GM21367 (cell line): ENCODE measurements at regions not wholly inside any gene's neighbourhood (a gene's known extent, or its start where the extent isn't known, plus 50 kb on each side); places are given as distances from the start of the nearest gene placed in this dataset.

Experiments
- ATAC-seq: cut with Tn5 transposase; IDR thresholded peaks from one replicate; pipeline ENCODE4 v1.9.1; 2021; ENCODE audit not compliant: unreplicated experiment

DNA sequence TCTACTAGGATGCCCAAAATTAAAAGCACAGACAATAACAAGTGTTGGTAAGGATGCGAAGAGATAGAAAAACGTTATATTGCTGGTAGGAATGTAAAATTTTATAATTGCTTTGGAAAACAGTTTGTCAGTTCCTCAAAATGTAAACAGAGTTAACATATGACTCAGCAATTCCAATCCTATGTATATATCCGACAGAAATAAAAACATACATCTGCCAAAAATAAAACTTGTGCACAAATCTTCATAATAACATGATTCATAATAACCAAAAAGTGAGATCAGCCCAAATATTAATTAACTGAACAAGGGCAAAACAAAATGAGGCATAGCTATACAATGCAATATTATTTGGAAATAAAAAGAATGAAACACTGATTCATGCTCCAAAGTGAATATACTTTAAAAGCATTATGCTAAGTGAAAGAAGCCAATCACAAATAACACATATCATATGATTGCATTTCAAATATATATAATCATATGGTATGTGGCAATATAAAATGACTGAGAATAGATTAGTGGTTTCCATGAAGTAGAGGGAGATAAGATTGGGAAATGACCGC lies 609.3 kb downstream of the IGSF11 start:
- no peak for ATAC-seq

DNA sequence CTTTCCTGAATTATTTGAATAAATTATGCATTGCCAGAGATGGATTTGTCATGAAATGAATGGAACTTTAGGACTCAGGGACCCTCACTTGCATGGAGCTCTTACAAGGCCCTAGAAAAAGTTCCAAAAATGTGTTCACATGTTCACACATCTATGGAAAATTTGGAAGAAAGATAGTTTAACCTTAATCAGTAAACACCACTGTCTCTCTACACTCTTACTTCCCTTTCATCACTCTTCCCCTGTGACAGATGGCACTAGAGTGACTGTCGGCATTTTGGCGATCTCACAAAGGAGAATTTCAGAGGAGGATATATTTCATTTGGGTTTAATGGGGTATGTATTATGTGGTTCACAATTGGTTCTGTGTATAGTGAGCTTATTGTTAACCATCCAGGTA lies 600.8 kb downstream of the IGSF11 start:
- no peak for ATAC-seq

DNA sequence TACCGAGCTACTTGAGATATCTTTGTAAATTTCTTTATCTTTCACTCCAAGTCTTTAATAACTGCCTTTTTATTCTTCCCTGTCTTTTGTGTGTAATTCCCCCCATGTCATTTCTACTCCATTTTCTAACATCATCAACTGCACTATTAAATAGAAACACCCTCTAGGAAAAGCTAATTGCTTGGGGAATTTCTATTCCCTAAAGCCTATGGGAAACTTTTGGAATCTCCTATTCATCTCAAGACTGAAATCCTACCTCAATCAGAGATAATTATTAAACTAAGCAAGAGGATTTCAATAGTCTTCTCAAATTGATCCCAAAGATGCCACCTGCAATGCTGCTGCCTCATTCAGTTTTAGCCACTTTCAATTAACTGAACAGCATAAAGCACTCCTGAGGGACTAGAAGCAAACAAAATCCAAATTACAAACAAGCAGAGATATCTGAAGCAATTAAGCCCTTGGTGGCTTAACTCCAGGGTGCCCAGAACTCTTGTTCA lies 598.7 kb downstream of the IGSF11 start:
- ATAC-seq = no peak

DNA sequence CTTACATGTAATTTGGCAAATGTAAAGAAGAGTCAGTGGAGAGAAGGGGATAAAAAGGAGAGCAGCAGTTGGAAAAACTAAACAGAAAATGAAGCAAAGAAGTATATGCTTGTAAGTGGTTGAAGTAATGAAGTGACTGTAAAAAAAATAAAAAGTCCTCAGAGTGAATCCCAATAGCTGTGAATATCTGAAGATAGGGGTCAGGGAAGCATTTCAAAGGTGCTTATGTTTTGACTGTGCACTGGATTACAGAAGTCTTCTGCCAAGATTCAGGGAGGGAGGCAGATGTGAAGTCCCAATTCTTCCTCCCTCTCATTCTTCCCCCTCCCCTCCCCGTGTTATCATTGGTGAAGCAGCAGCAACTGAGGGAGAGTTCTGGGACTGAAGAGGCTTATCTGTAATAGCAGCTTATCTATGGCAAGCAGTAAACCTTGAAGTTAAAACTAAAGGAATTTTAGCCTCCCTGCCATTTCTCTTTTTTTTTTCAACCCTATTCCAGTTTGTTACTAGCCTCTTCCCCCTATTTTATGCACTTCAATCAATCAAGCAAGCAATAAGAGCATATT lies 597.9 kb downstream of the IGSF11 start:
- no peak for ATAC-seq

DNA sequence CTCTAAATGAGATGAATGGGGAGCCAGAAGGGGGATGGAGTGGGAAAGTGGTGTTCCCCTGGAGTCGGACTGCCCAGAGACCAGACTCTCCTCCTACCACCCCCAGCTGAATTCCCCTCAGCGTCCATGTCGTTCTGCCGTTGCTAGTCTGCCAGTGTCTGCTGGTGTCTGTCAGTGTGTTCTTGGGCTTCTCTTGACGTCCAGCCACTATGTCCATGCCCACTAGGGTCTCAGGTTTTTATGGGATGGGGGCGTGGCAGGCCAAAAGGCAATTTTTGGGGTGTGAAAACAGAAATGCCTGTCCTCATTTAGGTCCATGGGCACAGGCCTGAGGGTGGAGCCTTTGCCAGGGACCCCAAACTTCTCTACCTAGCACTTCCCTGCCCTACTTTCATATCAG lies 589.6 kb downstream of the IGSF11 start:
- ATAC-seq = no peak

DNA sequence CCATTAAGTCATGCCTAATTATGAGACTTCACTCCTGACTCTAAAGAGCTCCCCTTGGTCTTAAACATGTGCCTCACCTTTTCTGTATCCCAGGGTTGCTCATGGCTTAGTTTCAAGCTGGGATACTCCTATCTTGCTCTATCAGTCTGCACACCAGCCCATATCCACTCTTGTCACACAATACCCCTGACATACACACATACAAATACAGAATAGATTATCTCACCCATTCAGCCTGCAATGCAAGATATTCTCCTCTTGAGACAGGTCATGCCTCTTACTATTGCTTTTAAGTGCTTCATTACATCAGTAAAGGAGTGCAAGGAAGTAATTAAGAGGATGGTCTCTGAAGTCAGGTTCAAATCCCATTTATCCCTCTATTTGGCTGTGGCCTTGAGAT lies 587.3 kb downstream of the IGSF11 start:
- ATAC-seq = no peak

DNA sequence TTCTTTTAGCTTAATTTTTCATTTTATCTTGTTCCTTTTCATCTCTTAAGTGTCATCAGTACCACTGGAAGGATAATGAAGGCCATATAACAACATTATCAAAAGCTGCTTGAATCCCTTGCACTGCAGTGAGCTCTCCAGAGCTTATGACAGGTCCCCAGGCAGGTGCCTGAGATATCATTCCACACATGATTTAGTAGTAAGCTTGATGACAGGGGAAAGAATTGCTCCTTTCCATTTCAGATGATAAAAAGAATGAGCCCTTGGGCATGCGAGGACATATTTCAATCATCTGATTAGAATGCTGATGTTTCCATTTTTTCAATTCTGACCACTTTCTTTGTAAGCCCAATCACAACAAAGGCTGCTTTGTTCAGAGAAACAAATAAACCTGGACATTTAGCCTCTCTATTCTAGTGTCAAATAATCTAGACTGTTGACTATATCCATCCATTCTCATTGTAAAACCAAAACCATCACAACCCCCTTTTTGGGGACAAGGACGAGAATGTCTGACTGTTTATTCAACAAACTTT lies 567.8 kb downstream of the IGSF11 start:
- no peak for ATAC-seq

DNA sequence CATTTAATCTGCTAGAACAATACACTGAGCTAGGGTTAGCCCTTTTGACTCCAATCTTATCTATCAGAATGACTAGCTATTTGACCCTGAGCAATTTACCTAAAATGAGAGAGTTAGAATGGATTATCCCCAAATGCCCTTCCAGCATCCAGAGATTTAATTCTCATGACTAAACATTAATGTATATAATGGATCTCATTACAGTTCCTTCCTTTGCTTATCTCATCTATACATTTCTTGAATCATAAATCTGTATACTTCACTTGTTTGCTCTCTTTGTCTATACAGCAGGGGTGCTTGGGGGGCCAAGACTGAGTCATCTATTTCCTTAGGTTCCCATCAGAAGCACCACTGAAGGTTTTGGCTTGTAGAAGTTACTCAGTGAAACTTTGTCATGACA lies 565.8 kb downstream of the IGSF11 start:
- ATAC-seq = no peak

DNA sequence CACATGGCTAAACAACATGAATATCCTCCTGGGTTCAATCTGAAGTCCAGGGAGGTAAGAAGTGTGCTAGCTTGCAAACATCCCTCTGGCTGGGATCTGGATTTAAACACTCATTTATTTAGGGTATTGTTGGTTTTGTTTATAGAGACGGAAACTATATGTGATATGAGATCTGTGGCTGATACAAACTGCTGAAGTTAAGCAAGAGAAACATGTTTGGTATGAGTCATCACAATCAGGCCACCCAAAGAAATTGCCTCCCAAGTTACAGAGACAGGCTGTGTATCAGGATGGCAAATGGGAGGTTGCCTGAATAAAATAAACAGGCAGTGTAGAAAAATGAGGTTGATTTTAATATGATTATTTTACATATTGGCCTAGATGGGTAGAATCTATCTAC lies 562.1 kb downstream of the IGSF11 start:
- ATAC-seq = no peak

DNA sequence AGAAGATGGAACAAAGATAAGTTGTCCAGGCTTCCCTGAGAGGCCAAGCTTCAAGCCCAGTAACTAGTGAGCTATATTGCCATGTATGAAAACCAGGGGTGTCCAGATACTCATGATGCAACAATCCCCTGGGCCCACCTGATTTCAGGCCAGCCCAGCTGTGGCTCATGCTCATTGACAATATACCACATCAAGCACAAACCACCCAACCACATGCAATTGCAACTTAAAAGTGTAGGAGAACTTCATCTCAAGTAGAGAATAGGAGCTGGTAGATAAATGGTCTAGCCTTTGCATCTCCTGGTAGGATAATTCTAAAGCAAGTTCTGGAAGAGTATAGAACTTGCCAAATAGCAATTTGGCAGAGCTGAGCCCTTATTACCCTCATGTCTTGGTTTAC lies 561.3 kb downstream of the IGSF11 start:
- ATAC-seq = no peak

DNA sequence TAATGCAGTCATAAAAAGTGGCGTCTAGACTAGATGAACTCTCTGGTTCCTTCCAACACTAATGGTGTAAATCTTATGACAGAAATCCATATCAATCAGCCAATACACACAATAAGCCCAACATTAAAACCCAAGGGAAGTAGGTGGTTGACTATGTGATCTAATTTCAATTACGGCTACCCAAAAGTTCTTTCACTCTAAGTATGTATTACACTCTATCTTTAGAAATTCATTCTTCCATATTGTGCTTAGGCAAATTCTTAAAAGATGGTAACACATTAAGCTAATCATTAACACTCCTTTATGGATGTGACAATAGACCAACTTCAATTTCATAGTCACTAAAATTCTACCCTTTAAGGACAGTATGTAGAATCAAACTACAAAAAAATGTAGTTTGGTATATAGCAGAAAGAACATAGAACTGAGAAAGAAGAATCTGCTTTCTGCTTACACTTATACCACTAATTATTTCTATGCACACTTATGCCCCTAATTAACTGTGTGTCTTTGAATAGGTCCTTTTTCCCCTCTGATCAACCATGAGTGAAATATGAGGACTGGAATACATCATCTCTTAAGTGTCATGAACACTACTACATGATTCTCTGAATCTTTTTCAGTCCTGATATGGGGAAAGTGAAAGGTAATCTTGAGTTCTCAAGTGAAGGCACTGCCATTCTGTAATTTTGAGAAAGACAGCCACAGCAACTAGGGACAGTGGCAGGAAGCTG lies 557.6 kb downstream of the IGSF11 start:
- ATAC-seq = no peak

DNA sequence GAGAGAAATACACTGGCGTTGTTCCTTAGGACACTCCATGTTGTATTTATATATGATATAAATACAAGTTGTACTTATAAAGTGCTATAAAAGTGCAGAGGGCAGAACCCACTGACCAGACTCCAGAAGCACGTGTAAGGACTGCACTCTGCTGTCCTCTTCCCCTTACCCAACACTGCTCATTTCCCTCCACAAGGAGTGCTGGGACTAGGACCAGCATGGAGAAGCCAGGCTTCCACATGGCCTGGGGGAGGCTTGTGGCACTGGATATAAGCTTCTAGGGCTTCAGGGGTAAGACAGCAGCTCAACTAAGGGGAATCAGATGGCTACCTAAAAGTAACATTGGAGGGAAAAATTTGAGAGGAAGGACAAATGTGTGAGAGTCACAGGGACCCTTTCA lies 556.9 kb downstream of the IGSF11 start:
- no peak for ATAC-seq

DNA sequence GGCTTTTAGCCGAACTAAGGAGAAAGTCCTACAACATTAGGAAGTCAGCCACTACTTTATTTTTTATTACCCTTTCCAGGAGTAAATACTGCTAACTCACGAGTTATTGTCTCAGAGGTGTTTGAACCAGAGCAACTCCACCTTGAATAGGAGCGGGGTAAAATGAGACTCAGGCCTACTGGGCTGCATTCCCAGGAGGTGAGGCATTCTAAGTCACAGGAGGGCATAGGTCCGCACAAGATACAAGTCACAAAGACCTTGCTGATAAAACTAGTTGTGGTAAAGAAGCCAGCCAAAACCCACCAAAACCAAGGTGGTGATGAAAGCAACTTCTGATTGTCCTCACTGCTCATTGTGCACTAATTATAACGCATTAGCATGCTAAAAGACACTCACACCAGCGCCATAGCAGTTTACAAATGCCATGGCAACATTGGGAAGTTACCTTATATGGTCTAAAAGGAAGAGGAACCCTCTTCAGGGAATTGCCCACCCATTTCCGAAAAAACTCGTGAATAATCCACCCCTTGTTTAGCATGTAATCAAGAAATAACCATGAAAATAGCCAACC lies 555.9 kb downstream of the IGSF11 start:
- ATAC-seq = no peak

DNA sequence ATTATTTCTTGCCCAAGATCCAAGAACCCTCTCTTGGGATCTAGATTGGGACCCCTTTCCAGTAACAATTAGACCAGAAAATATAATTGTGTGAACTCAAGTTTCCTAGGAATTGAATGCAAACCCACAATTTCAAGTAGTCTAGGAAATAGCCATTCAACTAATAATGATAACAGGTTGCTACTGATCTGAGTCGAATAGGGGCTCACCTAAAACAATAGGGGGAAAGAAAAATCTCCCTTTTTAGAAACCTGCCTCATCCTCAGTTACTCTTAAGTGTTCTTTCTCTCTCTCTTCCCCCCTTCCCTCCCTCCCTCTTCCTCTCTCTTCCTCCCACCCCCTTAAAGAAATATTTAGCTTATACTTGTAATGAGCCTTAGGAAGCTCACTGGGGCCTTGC lies 555.3 kb downstream of the IGSF11 start:
- no peak for ATAC-seq

DNA sequence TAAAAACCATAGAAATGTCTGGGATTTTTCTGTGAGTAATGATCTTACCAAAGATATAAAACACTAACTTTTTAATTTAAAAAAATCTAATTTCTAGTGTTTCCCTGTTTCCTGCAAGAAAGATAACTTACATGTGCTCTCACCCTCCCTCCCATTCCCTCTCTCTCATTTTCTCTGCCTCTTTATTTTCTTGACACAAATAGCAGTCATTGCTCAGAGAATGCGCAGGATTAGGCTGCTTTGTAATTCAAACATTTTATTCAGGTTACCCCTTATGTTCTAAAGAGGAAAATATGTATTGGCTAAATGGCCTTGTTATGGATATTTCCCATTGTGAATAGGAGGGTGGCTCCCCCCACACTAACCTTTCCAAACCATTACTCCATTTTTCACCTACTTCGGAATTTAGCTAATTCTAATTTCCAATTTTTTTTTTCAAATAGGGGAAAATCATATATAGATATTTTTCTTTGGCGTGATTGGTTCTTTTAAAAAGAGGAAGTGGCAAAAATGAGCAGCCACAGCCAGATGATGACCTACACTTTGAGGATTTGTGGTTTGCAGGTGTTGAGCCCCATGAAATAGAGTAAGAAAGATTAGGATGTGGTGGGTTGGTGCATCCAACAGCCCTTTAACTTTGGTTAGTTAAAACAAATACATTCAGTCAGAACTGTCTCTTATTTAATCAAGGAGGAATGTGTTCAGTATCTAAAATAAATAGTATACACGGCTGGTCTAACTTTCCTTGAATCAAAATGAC lies 554.4 kb downstream of the IGSF11 start:
- ATAC-seq = peak; percentile 48

DNA sequence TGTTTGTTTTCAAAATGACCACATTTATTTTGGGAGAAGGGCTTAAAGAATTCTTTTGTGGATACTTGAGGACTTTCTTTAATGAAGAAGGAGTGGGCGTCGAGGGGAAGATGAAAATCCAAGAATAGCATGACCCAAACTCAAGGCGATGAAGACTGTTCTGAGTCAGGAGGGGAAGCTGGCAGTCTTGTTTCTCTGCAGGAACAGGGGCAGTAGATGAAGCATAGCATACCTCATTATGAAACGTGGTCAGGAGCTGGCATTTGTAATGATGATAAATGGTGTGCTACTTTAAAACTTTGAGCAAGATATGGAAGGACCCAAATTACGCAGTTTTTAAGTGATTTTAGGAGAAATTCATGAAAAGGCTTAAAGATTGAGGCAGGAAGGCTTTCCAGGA lies 549.0 kb downstream of the IGSF11 start:
- ATAC-seq = no peak

DNA sequence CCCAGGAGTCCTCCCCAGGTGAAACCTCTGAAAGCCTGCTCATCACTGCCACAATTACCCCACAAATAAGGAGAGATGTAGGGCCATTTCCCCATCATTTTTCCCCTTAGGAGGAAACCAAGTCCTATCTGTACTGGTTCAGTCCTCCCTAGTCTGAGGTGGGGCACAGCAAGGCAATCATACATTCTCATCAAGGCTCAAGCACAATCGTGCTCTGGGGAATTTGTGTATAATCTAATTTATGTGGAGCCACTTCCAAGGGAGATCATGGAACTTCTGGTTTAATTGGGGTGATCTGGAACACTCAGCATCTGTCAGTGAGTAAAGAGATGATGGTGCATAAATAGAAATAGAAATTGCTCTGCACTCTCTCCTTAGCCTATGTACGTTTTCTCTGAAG lies 546.9 kb downstream of the IGSF11 start:
- ATAC-seq = no peak

DNA sequence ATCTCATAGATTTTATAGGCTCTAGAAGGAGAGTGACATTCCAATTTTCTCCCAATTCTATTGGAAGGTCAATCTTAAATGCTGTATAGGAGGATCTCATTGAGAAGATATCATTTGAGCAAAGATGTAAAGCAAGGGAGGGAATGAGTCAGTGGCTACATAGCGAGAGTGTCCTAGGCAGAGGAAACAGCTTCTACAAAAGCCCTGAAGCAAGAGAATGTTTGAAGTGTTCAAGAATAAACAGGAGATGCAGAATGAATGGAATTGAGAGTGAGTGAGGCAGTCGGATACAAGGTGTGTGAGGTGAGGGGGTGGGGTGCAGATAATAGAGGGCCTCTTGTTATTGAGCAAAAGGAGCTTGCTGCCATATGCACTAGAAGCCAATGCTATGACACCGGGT lies 545.9 kb downstream of the IGSF11 start:
- ATAC-seq = no peak

DNA sequence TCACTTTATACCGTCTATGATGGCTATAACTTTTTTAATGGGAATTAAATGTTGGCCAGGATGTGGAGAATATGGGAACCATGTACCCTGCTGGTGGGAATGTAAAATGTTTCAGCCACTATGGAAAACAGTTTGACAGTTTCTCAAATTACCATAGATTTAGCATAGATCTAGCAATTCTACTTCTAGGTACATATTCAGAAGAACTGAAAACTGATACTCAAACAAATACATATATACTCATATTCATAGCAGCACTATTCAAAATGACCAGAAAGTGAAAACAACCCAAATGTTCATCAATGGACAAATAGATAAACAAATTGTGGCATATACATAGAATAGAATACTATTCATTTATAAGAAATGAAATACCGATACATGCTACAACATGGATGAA lies 539.4 kb downstream of the IGSF11 start:
- no peak for ATAC-seq

DNA sequence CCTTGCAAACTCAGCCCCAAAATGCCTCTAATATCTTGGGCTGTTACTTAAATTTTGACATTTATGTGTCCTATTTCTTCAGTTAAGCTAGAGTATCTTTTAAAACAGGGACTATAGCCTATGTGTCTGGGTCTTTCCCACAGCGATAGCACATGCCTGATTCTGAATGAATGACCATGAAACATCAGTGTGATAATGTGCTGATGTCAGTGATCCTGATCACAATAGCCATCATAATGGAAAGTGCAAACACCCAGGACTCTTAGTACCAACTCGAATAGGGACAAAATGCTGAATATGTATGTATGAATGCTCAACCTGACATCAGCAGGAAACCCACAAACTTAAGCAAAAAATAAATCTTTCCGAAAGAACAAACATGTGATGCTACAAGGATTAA lies 537.4 kb downstream of the IGSF11 start:
- ATAC-seq = no peak

DNA sequence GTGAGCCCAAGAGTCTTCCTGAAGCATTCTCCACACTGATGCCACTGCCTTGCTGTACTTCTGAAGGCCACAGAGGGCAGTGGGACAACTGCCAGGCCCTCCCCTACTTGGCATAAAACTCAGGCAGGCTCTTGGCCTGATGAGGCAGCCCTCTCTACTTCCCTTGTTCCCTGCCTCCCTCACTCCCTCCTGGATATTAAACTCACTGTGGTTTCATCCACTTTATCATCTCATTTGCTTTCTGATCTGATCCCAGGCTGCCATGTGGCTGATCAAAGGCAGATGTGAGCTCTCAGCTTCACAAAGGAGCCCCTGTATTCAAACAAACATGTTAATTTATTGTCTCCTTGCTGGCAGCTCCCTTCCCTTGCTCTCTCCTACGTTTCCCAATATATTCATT lies 533.5 kb downstream of the IGSF11 start:
- no peak for ATAC-seq
